Smooth muscle cell (in vitro differentiated cells): ENCODE measurements at regions not wholly inside any gene's neighbourhood (a gene's known extent, or its start where the extent isn't known, plus 50 kb on each side); places are given as distances from the start of the nearest gene placed in this dataset.

Experiments used
- DNase-seq: peaks from one replicate; lab custom pipeline; 2025; ENCODE audit not compliant: unreplicated experiment; lab: John Stamatoyannopoulos, UW
- H2AFZ ChIP-seq: fragments of 200-600 bp; sonication (generic); 2 replicates; pipeline ENCODE4 v1.6.0; 2016; ENCODE audit warnings: antibody characterized with exemption, low read depth, mild to moderate bottlenecking
- H3F3A ChIP-seq: fragments of 200-600 bp; sonication (generic); 2 replicates; pipeline ENCODE4 v1.6.0; 2017; ENCODE audit warnings: antibody characterized with exemption, low read depth
- H3K27ac ChIP-seq: fragments of 200-600 bp; sonication (generic); 2 replicates; pipeline ENCODE4 v1.5.1; 2016; ENCODE audit warnings: low read depth, mild to moderate bottlenecking
- H3K27me3 ChIP-seq: fragments of 200-600 bp; sonication (generic); 2 replicates; pipeline ENCODE4 v1.6.1; 2016; ENCODE audit warnings: low read depth, mild to moderate bottlenecking
- H3K36me3 ChIP-seq: fragments of 200-600 bp; sonication (generic); 2 replicates; pipeline ENCODE4 v1.5.1; 2016; ENCODE audit warnings: low read depth
- H3K4me1 ChIP-seq: fragments of 200-600 bp; sonication (generic); 2 replicates; pipeline ENCODE4 v1.5.1; 2016; ENCODE audit warnings: low read depth
- H3K4me2 ChIP-seq: fragments of 200-600 bp; sonication (generic); 2 replicates; pipeline ENCODE4 v1.6.0; 2016; ENCODE audit warnings: mild to moderate bottlenecking
- H3K4me3 ChIP-seq: fragments of 200-600 bp; sonication (generic); 2 replicates; pipeline ENCODE4 v1.5.1; 2016; ENCODE audit warnings: mild to moderate bottlenecking
- H3K79me2 ChIP-seq: fragments of 200-600 bp; sonication (generic); 2 replicates; pipeline ENCODE4 v1.6.0; 2016; ENCODE audit warnings: low read depth, mild to moderate bottlenecking
- H3K9ac ChIP-seq: fragments of 200-600 bp; sonication (generic); 2 replicates; pipeline ENCODE4 v1.6.0; 2016; ENCODE audit warnings: low read depth
- H3K9me3 ChIP-seq: fragments of 200-600 bp; sonication (generic); replicated peaks from 2 replicates; pipeline ENCODE4 v1.5.1; 2016; ENCODE audit warnings: low read depth
- H4K20me1 ChIP-seq: fragments of 200-600 bp; sonication (generic); 2 replicates; pipeline ENCODE4 v1.6.0; 2016; ENCODE audit warnings: low read depth
- WGBS: methylation state at CpG from one replicate; pipeline ENCODE4 v1.1.7; 2016; ENCODE audit warnings: low lambda C conversion rate; 5-methylcytosine and 5-hydroxymethylcytosine counted together
- TF ChIP-seq, protein P1 (sequence below): fragments of 200-600 bp; sonication (generic); IDR thresholded peaks from 2 replicates; pipeline ENCODE4 v1.5.1; 2017; ENCODE audit warnings: borderline replicate concordance, mild to moderate bottlenecking, antibody characterized with exemption; ENCODE audit not compliant: insufficient read depth, poor library complexity, severe bottlenecking

DNA sequence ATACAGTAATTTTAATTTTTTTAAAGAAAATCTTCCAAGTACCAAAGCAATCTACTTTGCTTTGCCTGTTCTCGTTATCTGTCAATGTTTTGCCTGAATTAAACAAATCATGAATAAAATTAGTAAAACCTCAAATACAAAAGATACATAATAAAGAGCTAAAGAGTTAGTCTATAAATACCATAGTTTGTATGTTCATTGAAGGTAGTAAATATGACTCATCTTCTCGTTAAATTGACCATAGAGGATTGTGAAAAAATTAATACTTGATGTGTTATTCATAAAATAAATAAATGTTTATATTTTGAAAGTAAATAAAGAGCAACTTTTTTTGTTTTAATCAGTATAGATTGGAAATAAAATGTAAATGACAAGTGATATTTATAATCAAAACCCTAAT, 246.5 kb upstream of the PLSCR5 start:
- DNase-seq, result no peak
- Histone ChIP-seq H3K27me3 (no peaks in the 10 kb centered on the region), H2AFZ (no peak overlapping the region), H3K4me1 (no peaks in the 10 kb centered on the region), H3F3A (no peaks in the 10 kb centered on the region), H3K36me3 (no peaks in the 10 kb centered on the region), H3K79me2 (no peaks in the 10 kb centered on the region), H3K4me3 (no peak overlapping the region), H4K20me1 (no peaks in the 10 kb centered on the region), H3K9me3 (no peaks in the 10 kb centered on the region), H3K4me2 (no peak overlapping the region), H3K9ac (no peak overlapping the region), H3K27ac (no peak overlapping the region)
- WGBS, result 90% methylated on average over 2 of the region's 2 CpGs
- TF ChIP-seq, protein P1, sequence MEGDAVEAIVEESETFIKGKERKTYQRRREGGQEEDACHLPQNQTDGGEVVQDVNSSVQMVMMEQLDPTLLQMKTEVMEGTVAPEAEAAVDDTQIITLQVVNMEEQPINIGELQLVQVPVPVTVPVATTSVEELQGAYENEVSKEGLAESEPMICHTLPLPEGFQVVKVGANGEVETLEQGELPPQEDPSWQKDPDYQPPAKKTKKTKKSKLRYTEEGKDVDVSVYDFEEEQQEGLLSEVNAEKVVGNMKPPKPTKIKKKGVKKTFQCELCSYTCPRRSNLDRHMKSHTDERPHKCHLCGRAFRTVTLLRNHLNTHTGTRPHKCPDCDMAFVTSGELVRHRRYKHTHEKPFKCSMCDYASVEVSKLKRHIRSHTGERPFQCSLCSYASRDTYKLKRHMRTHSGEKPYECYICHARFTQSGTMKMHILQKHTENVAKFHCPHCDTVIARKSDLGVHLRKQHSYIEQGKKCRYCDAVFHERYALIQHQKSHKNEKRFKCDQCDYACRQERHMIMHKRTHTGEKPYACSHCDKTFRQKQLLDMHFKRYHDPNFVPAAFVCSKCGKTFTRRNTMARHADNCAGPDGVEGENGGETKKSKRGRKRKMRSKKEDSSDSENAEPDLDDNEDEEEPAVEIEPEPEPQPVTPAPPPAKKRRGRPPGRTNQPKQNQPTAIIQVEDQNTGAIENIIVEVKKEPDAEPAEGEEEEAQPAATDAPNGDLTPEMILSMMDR, result no peak

DNA sequence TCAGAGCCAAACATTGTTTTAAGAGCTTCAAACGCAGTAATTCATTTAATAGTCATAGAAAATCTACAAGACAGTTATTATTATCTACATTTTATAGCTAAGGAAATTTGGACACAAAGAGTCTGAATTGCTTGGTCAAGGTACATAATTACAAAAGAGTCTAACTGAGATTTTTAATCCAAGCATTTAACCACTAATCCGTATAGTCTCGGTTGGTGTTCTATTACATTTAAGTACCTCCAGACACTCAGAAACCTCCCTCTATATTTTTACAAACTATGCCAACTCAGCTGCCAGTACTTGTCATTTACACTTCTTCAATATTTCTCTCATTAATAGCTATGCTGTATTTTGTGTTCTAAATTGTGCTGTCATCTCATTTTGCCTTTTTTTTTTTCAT, 240.2 kb upstream of the PLSCR5 start:
- Histone ChIP-seq H3K36me3 (no peaks in the 10 kb centered on the region), H3K27ac (no peak overlapping the region), H3K9me3 (no peaks in the 10 kb centered on the region), H3K79me2 (no peaks in the 10 kb centered on the region), H3K4me2 (no peak overlapping the region), H4K20me1 (no peaks in the 10 kb centered on the region), H3K4me1 (no peaks in the 10 kb centered on the region), H3K9ac (no peak overlapping the region), H3K4me3 (no peak overlapping the region), H3K27me3 (no peaks in the 10 kb centered on the region), H2AFZ (no peak overlapping the region), H3F3A (no peaks in the 10 kb centered on the region)
- no peak for DNase-seq
- WGBS, result 86% methylated on average over 3 of the region's 3 CpGs
- TF ChIP-seq, protein P1, result no peak

DNA sequence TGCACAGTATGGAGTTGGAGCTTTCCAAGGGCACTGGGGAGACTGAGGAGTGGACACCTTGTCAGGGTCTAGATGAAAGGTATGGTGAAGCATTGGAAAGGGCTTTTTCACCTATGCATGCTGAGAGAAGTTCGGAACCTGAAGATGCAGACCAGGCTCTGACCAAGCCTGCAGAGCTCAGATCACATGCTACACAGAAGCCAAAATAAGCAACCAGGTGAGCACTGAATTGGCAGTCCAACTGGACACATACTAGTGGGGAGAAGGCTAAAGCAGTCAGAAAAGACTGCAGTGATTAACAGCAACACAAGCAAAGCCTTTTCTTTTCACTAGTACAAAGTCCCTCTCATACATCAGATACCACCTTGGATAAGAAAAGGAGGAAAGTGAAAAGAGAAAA, 238.3 kb upstream of the PLSCR5 start:
- Histone ChIP-seq H3K36me3 (no peaks in the 10 kb centered on the region), H3F3A (no peaks in the 10 kb centered on the region), H3K9me3 (no peaks in the 10 kb centered on the region), H3K79me2 (no peaks in the 10 kb centered on the region), H3K4me1 (no peaks in the 10 kb centered on the region), H3K9ac (no peak overlapping the region), H3K4me2 (no peak overlapping the region), H3K4me3 (no peak overlapping the region), H2AFZ (no peak overlapping the region), H3K27ac (no peak overlapping the region), H4K20me1 (no peaks in the 10 kb centered on the region), H3K27me3 (no peaks in the 10 kb centered on the region)
- TF ChIP-seq, protein P1, result no peak
- DNase-seq, result no peak
- 95% methylated on average over 1 of the region's 1 CpG for WGBS

DNA sequence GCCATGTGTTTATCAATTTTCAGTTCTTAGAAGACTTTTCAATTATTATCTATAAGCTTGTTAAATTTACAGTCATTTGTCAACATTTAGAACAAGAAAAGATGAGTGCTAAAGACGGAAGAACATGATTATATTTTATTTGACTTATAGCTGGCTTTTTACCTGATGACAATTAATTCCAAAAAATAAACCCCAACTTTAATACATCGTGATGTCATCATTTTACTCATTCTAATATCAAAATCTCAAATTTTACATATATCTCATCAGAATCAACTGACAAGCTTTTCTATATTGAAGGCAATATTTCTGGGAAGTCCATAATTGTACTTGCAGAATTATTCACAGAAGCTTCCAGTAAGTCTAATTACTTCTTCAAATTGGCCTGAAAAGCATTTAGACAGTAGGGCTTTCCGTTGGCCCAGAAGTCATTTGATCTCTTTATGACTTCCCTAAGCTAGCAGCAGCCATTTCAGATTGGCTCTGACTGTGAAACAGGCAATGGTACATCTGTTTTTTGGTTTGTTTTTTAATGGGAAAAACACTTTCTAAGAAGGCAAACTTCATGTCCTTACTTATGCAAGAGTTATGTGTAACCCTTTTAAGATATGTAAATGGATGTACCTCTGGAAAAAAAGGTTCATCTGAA, 234.7 kb upstream of the PLSCR5 start:
- H3K9ac ChIP-seq, result no peak overlapping the region
- no peak overlapping the region for H2AFZ ChIP-seq
- 72% methylated on average over 3 of the region's 3 CpGs for WGBS
- no peaks in the 10 kb centered on the region for H3K27me3 ChIP-seq
- no peak for DNase-seq
- no peaks in the 10 kb centered on the region for H3K9me3 ChIP-seq
- no peak overlapping the region for H3K4me2 ChIP-seq
- H3K27ac ChIP-seq, result no peak overlapping the region
- H3K4me3 ChIP-seq, result no peak overlapping the region
- no peaks in the 10 kb centered on the region for H3K36me3 ChIP-seq
- H3K79me2 ChIP-seq, result no peaks in the 10 kb centered on the region
- H3K4me1 ChIP-seq, result no peaks in the 10 kb centered on the region
- TF ChIP-seq, protein P1, result no peak
- H3F3A ChIP-seq, result no peaks in the 10 kb centered on the region
- H4K20me1 ChIP-seq, result no peaks in the 10 kb centered on the region
